ENCODE measurements at regions not wholly inside any gene's neighbourhood (a gene's known extent, or its start where the extent isn't known, plus 50 kb on each side); places are given as distances from the start of the nearest gene placed in this dataset.

GRCh38 chr10:44022203-44022602 lies 362.7 kb downstream of the CXCL12 start:
- H3K9me3 ChIP-seq (ENCODE audit: control insufficient read depth, insufficient read depth, low read length): no peaks in the 10 kb centered on the region
- no peak overlapping the region for H3K9ac ChIP-seq (ENCODE audit: low read depth, low read length)
- H3K27me3 ChIP-seq (ENCODE audit: control insufficient read depth, insufficient read depth, low read length): no peaks in the 10 kb centered on the region
- H3K36me3 ChIP-seq (ENCODE audit: control insufficient read depth, insufficient read depth, low read length): no peaks in the 10 kb centered on the region
- no peaks in the 10 kb centered on the region for H3K4me1 ChIP-seq (ENCODE audit: control insufficient read depth, insufficient read depth, low read length)
- no peak overlapping the region for H3K4me3 ChIP-seq (ENCODE audit: low read depth, low read length)

- no peaks in the 10 kb centered on the region for H3K36me3 ChIP-seq (ENCODE audit: control insufficient read depth, insufficient read depth, low read length)
- H3K9me3 ChIP-seq (ENCODE audit: control insufficient read depth, insufficient read depth, low read length): no peaks in the 10 kb centered on the region
- H3K4me3 ChIP-seq (ENCODE audit: low read depth, low read length): no peak overlapping the region
- H3K27me3 ChIP-seq (ENCODE audit: control insufficient read depth, insufficient read depth, low read length): no peaks in the 10 kb centered on the region
- H3K4me1 ChIP-seq (ENCODE audit: control insufficient read depth, insufficient read depth, low read length): no peaks in the 10 kb centered on the region
- H3K9ac ChIP-seq (ENCODE audit: low read depth, low read length): no peak overlapping the region
These were observed 364.4 kb downstream of the CXCL12 start for GRCh38 chr10:44020322-44021111.

- no peaks in the 10 kb centered on the region for H3K36me3 ChIP-seq (ENCODE audit: control insufficient read depth, insufficient read depth, low read length)
- no peak overlapping the region for H3K9ac ChIP-seq (ENCODE audit: low read depth, low read length)
These were observed 367.3 kb downstream of the CXCL12 start for GRCh38 chr10:44017483-44018145.

GRCh38 chr10:44016589-44017482 lies 368.1 kb downstream of the CXCL12 start:
- H3K9ac ChIP-seq (ENCODE audit: low read depth, low read length): no peak overlapping the region
- no peaks in the 10 kb centered on the region for H3K9me3 ChIP-seq (ENCODE audit: control insufficient read depth, insufficient read depth, low read length)
- H3K4me1 ChIP-seq (ENCODE audit: control insufficient read depth, insufficient read depth, low read length): no peaks in the 10 kb centered on the region
- H3K36me3 ChIP-seq (ENCODE audit: control insufficient read depth, insufficient read depth, low read length): no peaks in the 10 kb centered on the region
- H3K4me3 ChIP-seq (ENCODE audit: low read depth, low read length): no peak overlapping the region
- no peaks in the 10 kb centered on the region for H3K27me3 ChIP-seq (ENCODE audit: control insufficient read depth, insufficient read depth, low read length)

More at GRCh38 chr10:44017483-44018145, 367.3 kb downstream of the CXCL12 start:
- Histone ChIP-seq H3K27me3 (ENCODE audit: control insufficient read depth, insufficient read depth, low read length) (no peaks in the 10 kb centered on the region), H3K4me1 (ENCODE audit: control insufficient read depth, insufficient read depth, low read length) (no peaks in the 10 kb centered on the region), H3K4me3 (ENCODE audit: low read depth, low read length) (no peak overlapping the region), H3K9me3 (ENCODE audit: control insufficient read depth, insufficient read depth, low read length) (no peaks in the 10 kb centered on the region)

- Histone ChIP-seq H3K36me3 (ENCODE audit: control insufficient read depth, insufficient read depth, low read length) (no peaks in the 10 kb centered on the region), H3K27me3 (ENCODE audit: control insufficient read depth, insufficient read depth, low read length) (no peaks in the 10 kb centered on the region), H3K9ac (ENCODE audit: low read depth, low read length) (no peak overlapping the region), H3K9me3 (ENCODE audit: control insufficient read depth, insufficient read depth, low read length) (no peaks in the 10 kb centered on the region), H3K4me1 (ENCODE audit: control insufficient read depth, insufficient read depth, low read length) (no peaks in the 10 kb centered on the region), H3K4me3 (ENCODE audit: low read depth, low read length) (no peak overlapping the region)
These were observed 367.2 kb upstream of the ZNF32 start for GRCh38 chr10:44015702-44016500.

GRCh38 chr10:44014644-44015250 lies 366.1 kb upstream of the ZNF32 start:
- H3K4me1 ChIP-seq (ENCODE audit: control insufficient read depth, insufficient read depth, low read length): no peaks in the 10 kb centered on the region
- no peaks in the 10 kb centered on the region for H3K9me3 ChIP-seq (ENCODE audit: control insufficient read depth, insufficient read depth, low read length)
- H3K36me3 ChIP-seq (ENCODE audit: control insufficient read depth, insufficient read depth, low read length): no peaks in the 10 kb centered on the region
- no peak overlapping the region for H3K4me3 ChIP-seq (ENCODE audit: low read depth, low read length)
- H3K9ac ChIP-seq (ENCODE audit: low read depth, low read length): no peak overlapping the region
- H3K27me3 ChIP-seq (ENCODE audit: control insufficient read depth, insufficient read depth, low read length): no peaks in the 10 kb centered on the region

- H3K9me3 ChIP-seq (ENCODE audit: control insufficient read depth, insufficient read depth, low read length): no peaks in the 10 kb centered on the region
- no peak overlapping the region for H3K9ac ChIP-seq (ENCODE audit: low read depth, low read length)
- no peaks in the 10 kb centered on the region for H3K36me3 ChIP-seq (ENCODE audit: control insufficient read depth, insufficient read depth, low read length)
- no peak overlapping the region for H3K4me3 ChIP-seq (ENCODE audit: low read depth, low read length)
- no peaks in the 10 kb centered on the region for H3K27me3 ChIP-seq (ENCODE audit: control insufficient read depth, insufficient read depth, low read length)
- H3K4me1 ChIP-seq (ENCODE audit: control insufficient read depth, insufficient read depth, low read length): no peaks in the 10 kb centered on the region
These were observed 365.3 kb upstream of the ZNF32 start for GRCh38 chr10:44013981-44014380.

- Histone ChIP-seq H3K9ac (ENCODE audit: low read depth, low read length) (no peak overlapping the region), H3K4me1 (ENCODE audit: control insufficient read depth, insufficient read depth, low read length) (no peaks in the 10 kb centered on the region), H3K4me3 (ENCODE audit: low read depth, low read length) (no peak overlapping the region), H3K36me3 (ENCODE audit: control insufficient read depth, insufficient read depth, low read length) (no peaks in the 10 kb centered on the region), H3K9me3 (ENCODE audit: control insufficient read depth, insufficient read depth, low read length) (no peaks in the 10 kb centered on the region), H3K27me3 (ENCODE audit: control insufficient read depth, insufficient read depth, low read length) (no peaks in the 10 kb centered on the region)
These were observed 364.2 kb upstream of the ZNF32 start for GRCh38 chr10:44012921-44013320.

- no peak overlapping the region for H3K9ac ChIP-seq (ENCODE audit: low read depth, low read length)
- H3K27me3 ChIP-seq (ENCODE audit: control insufficient read depth, insufficient read depth, low read length): no peaks in the 10 kb centered on the region
These were observed 362.9 kb upstream of the ZNF32 start for GRCh38 chr10:44011603-44011981.

GRCh38 chr10:44010873-44011602 lies 362.4 kb upstream of the ZNF32 start:
- no peaks in the 10 kb centered on the region for H3K27me3 ChIP-seq (ENCODE audit: control insufficient read depth, insufficient read depth, low read length)
- H3K4me1 ChIP-seq (ENCODE audit: control insufficient read depth, insufficient read depth, low read length): no peaks in the 10 kb centered on the region
- no peaks in the 10 kb centered on the region for H3K36me3 ChIP-seq (ENCODE audit: control insufficient read depth, insufficient read depth, low read length)
- H3K9me3 ChIP-seq (ENCODE audit: control insufficient read depth, insufficient read depth, low read length): no peaks in the 10 kb centered on the region
- no peak overlapping the region for H3K9ac ChIP-seq (ENCODE audit: low read depth, low read length)
- no peak overlapping the region for H3K4me3 ChIP-seq (ENCODE audit: low read depth, low read length)

More at GRCh38 chr10:44011603-44011981, 362.9 kb upstream of the ZNF32 start:
- H3K4me1 ChIP-seq (ENCODE audit: control insufficient read depth, insufficient read depth, low read length): no peaks in the 10 kb centered on the region
- H3K9me3 ChIP-seq (ENCODE audit: control insufficient read depth, insufficient read depth, low read length): no peaks in the 10 kb centered on the region
- H3K36me3 ChIP-seq (ENCODE audit: control insufficient read depth, insufficient read depth, low read length): no peaks in the 10 kb centered on the region
- no peak overlapping the region for H3K4me3 ChIP-seq (ENCODE audit: low read depth, low read length)

All from iPS-15b (cell line).